Neuronal stem cell (in vitro differentiated cells): ENCODE measurements at regions not wholly inside any gene's neighbourhood (a gene's known extent, or its start where the extent isn't known, plus 50 kb on each side); places are given as distances from the start of the nearest gene placed in this dataset.

Source experiments
- DNase-seq: peaks from one replicate; pipeline ENCODE4 v3.0.0-alpha.2; 2013; ENCODE audit warnings: low spot score
- H2AFZ ChIP-seq: one replicate; pipeline ENCODE4 v1.6.1; 2013; ENCODE audit warnings: mild to moderate bottlenecking, low read length, inconsistent platforms
- H2AK5ac ChIP-seq: 2 replicates; pipeline ENCODE4 v1.6.1; 2013; ENCODE audit warnings: low read depth, mild to moderate bottlenecking, inconsistent platforms, low read length, moderate library complexity, mixed read lengths
- H2BK120ac ChIP-seq: 2 replicates; pipeline ENCODE4 v1.6.1; 2013; ENCODE audit warnings: low read depth, mild to moderate bottlenecking, inconsistent platforms, low read length, moderate library complexity, mixed read lengths
- H2BK12ac ChIP-seq: one replicate; pipeline ENCODE4 v1.6.1; 2013; ENCODE audit warnings: low read length, inconsistent platforms
- H2BK15ac ChIP-seq: 2 replicates; pipeline ENCODE4 v1.6.1; 2013; ENCODE audit warnings: mild to moderate bottlenecking, low read length, inconsistent platforms, mixed read lengths
- H2BK5ac ChIP-seq: one replicate; pipeline ENCODE4 v1.6.1; 2013; ENCODE audit warnings: inconsistent platforms, mild to moderate bottlenecking, low read length, moderate library complexity
- H3K14ac ChIP-seq: one replicate; pipeline ENCODE4 v1.6.1; 2013; ENCODE audit warnings: low read length, inconsistent platforms
- H3K18ac ChIP-seq: 2 replicates; pipeline ENCODE4 v1.6.1; 2013; ENCODE audit warnings: low read length, inconsistent platforms
- H3K23ac ChIP-seq: 2 replicates; pipeline ENCODE4 v1.6.1; 2013; ENCODE audit warnings: low read depth, mild to moderate bottlenecking, mixed read lengths, low read length, inconsistent platforms; ENCODE audit not compliant: poor library complexity
- H3K27ac ChIP-seq: replicated peaks from 3 replicates; pipeline ENCODE4 v1.5.1; 2013; ENCODE audit warnings: low read length, inconsistent platforms
- H3K27me3 ChIP-seq, 3 experiments: 2 replicates each; pipeline ENCODE4 v1.6.1; 2013; ENCODE audit warnings: low read length in 3 of 3, mild to moderate bottlenecking in 2 of 3, inconsistent platforms in 1 of 3, low read depth in 1 of 3, mixed read lengths in 1 of 3, moderate library complexity in 1 of 3; ENCODE audit not compliant: control insufficient read depth in 3 of 3, insufficient read depth in 3 of 3
- H3K36me3 ChIP-seq, 2 donors: replicated peaks in 1 of 2; 2 replicates each; pipeline ENCODE4 v1.6.1; 2013; ENCODE audit warnings: low read length in 2 of 2; ENCODE audit not compliant: control insufficient read depth in 2 of 2, insufficient read depth in 2 of 2
- H3K4ac ChIP-seq: 2 replicates; pipeline ENCODE4 v1.6.1; 2013; ENCODE audit warnings: inconsistent platforms, mild to moderate bottlenecking, low read length, moderate library complexity
- H3K4me1 ChIP-seq, 2 donors: 1 replicate in 1 of 2; 2 replicates in 1 of 2; pipeline ENCODE4 v1.6.1; 2013; ENCODE audit warnings: low read length in 2 of 2, low read depth in 1 of 2; ENCODE audit not compliant: control insufficient read depth in 2 of 2, insufficient read depth in 1 of 2
- H3K4me2 ChIP-seq: one replicate; pipeline ENCODE4 v1.6.1; 2013; ENCODE audit warnings: mild to moderate bottlenecking, low read length, inconsistent platforms; ENCODE audit not compliant: insufficient read depth, poor library complexity, severe bottlenecking
- H3K4me3 ChIP-seq, 2 donors: 2 replicates each; pipeline ENCODE4 v1.5.1; 2013; ENCODE audit warnings: low read length in 2 of 2, mild to moderate bottlenecking in 2 of 2, inconsistent platforms in 1 of 2, moderate library complexity in 1 of 2
- H3K79me1 ChIP-seq: one replicate; pipeline ENCODE4 v1.6.1; 2013; ENCODE audit warnings: low read depth, mild to moderate bottlenecking, inconsistent platforms, low read length, moderate library complexity
- H3K9ac ChIP-seq: one replicate; pipeline ENCODE4 v1.6.1; 2013; ENCODE audit warnings: mild to moderate bottlenecking, low read depth, low read length, inconsistent platforms; ENCODE audit not compliant: poor library complexity
- H3K9me3 ChIP-seq, 2 donors: replicated peaks in 1 of 2; 2 replicates each; pipeline versions ENCODE3 to v1.6.1; 2013; ENCODE audit warnings: low read length in 2 of 2, mild to moderate bottlenecking in 2 of 2, inconsistent platforms in 1 of 2, low read depth in 1 of 2, mixed read lengths in 1 of 2, moderate library complexity in 1 of 2; ENCODE audit not compliant: control insufficient read depth in 2 of 2, insufficient read depth in 1 of 2
- H4K8ac ChIP-seq: one replicate; pipeline ENCODE4 v1.6.1; 2013; ENCODE audit warnings: low read depth, mild to moderate bottlenecking, inconsistent platforms, low read length, moderate library complexity
- H4K91ac ChIP-seq: one replicate; pipeline ENCODE4 v1.6.1; 2013; ENCODE audit warnings: low read length, low read depth, mild to moderate bottlenecking, inconsistent platforms; ENCODE audit not compliant: poor library complexity
- WGBS, 2 donors: extraction: QIAGEN DNeasy Blood & Tissue Kit; methylation state at CpG; one replicate each; pipeline ENCODE4 v1.1.7; 2013; ENCODE audit warnings: missing lambda C conversion rate in 2 of 2, mixed read lengths in 1 of 2; ENCODE audit not compliant: insufficient read length in 2 of 2, insufficient replicate concordance in 1 of 2; ENCODE audit errors: extremely low coverage in 2 of 2; 5-methylcytosine and 5-hydroxymethylcytosine counted together

GRCh38 chr1:30244801-30245200 is 478.6 kb downstream of the MATN1 start:
- Histone ChIP-seq H3K9me3 (no peaks in the 10 kb centered on the region), H3K18ac (no peak overlapping the region), H3K36me3 (no peaks in the 10 kb centered on the region), H3K27ac (no peak overlapping the region), H3K4me3 (no peak overlapping the region), H2BK120ac (no peak overlapping the region), H3K9ac (no peak overlapping the region), H3K4me1 (peaks cover 0 to 11% of the 10 kb centered on the region in 2 donors), H4K91ac (no peak overlapping the region), H2BK5ac (no peak overlapping the region), H3K27me3 (peaks cover 0 to 4% (median 4%) of the 10 kb centered on the region in 3 experiments), H2BK15ac (no peak overlapping the region), H2BK12ac (no peak overlapping the region), H3K4ac (no peak overlapping the region), H3K4me2 (no peak overlapping the region), H2AK5ac (no peak overlapping the region), H2AFZ (no peak overlapping the region), H3K79me1 (no peaks in the 10 kb centered on the region), H3K14ac (no peak overlapping the region), H4K8ac (no peak overlapping the region), H3K23ac (no peak overlapping the region)
- no CpG with 5 or more reads among the region's 9 CpGs for WGBS, 2 donors
- DNase-seq, result no peak

- no peak overlapping the region for H2AK5ac ChIP-seq
- no peak overlapping the region for H2BK12ac ChIP-seq
- no peak overlapping the region for H4K8ac ChIP-seq
- no peak for DNase-seq
- H3K9ac ChIP-seq, result no peak overlapping the region
- no peak overlapping the region for H2BK120ac ChIP-seq
- H3K27me3 ChIP-seq, result peaks cover 0 to 4% (median 4%) of the 10 kb centered on the region in 3 experiments
- peak overlapping the region; percentile 25 for H3K14ac ChIP-seq
- H3K23ac ChIP-seq, result no peak overlapping the region
- no CpG with 5 or more reads among the region's 5 CpGs for WGBS, 2 donors
- no peaks in the 10 kb centered on the region for H3K36me3 ChIP-seq
- no peak overlapping the region for H3K4ac ChIP-seq
- no peak overlapping the region for H2BK5ac ChIP-seq
- H3K4me3 ChIP-seq, result no peak overlapping the region
- no peak overlapping the region for H2BK15ac ChIP-seq
- no peak overlapping the region for H3K27ac ChIP-seq
- H4K91ac ChIP-seq, result no peak overlapping the region
- no peak overlapping the region for H2AFZ ChIP-seq
- H3K4me1 ChIP-seq, result peaks cover 0 to 8% of the 10 kb centered on the region in 2 donors
- H3K9me3 ChIP-seq, result no peaks in the 10 kb centered on the region
- H3K18ac ChIP-seq, result peak overlapping the region; percentile 49
- no peak overlapping the region for H3K4me2 ChIP-seq
- no peaks in the 10 kb centered on the region for H3K79me1 ChIP-seq
Observed at GRCh38 chr1:30242722-30243457, 480.5 kb downstream of the MATN1 start.

GRCh38 chr1:30242168-30242567 is 481.2 kb downstream of the MATN1 start:
- Histone ChIP-seq H4K91ac (no peak overlapping the region), H2BK12ac (no peak overlapping the region), H3K18ac (no peak overlapping the region), H3K9ac (no peak overlapping the region), H3K36me3 (no peaks in the 10 kb centered on the region), H3K4me2 (no peak overlapping the region), H2BK120ac (no peak overlapping the region), H4K8ac (no peak overlapping the region), H3K9me3 (no peaks in the 10 kb centered on the region), H2BK15ac (no peak overlapping the region), H3K4ac (no peak overlapping the region), H2BK5ac (no peak overlapping the region), H3K79me1 (no peaks in the 10 kb centered on the region), H3K4me3 (no peak overlapping the region), H2AK5ac (no peak overlapping the region), H3K14ac (no peak overlapping the region), H3K4me1 (peaks cover 0 to 8% of the 10 kb centered on the region in 2 donors), H3K27ac (no peak overlapping the region), H2AFZ (no peak overlapping the region), H3K23ac (no peak overlapping the region), H3K27me3 (peaks cover 0 to 4% (median 4%) of the 10 kb centered on the region in 3 experiments)
- no peak for DNase-seq
- no CpG with 5 or more reads among the region's 9 CpGs for WGBS, 2 donors

- H3K4ac ChIP-seq, result no peak overlapping the region
- H4K8ac ChIP-seq, result no peak overlapping the region
- peak overlapping the region; percentile 27 for H2BK5ac ChIP-seq
- H2BK120ac ChIP-seq, result no peak overlapping the region
- no peak overlapping the region for H3K23ac ChIP-seq
- H3K4me3 ChIP-seq, result peak overlapping the region in 1 of 2 donors; percentile 16
- H3K9ac ChIP-seq, result no peak overlapping the region
- no peaks in the 10 kb centered on the region for H3K9me3 ChIP-seq
- H4K91ac ChIP-seq, result no peak overlapping the region
- H2AFZ ChIP-seq, result no peak overlapping the region
- H3K27me3 ChIP-seq, result peaks cover 0 to 4% (median 0%) of the 10 kb centered on the region in 3 experiments
- H3K4me1 ChIP-seq, result peaks cover 0 to 6% of the 10 kb centered on the region in 2 donors
- no peak overlapping the region for H2BK15ac ChIP-seq
- H3K4me2 ChIP-seq, result no peak overlapping the region
- no peaks in the 10 kb centered on the region for H3K36me3 ChIP-seq
- H3K14ac ChIP-seq, result no peak overlapping the region
- no peak overlapping the region for H2BK12ac ChIP-seq
- H3K27ac ChIP-seq, result no peak overlapping the region
- H3K79me1 ChIP-seq, result no peaks in the 10 kb centered on the region
- no CpG with 5 or more reads among the region's 3 CpGs for WGBS, 2 donors
- no peak overlapping the region for H2AK5ac ChIP-seq
- H3K18ac ChIP-seq, result peak overlapping the region; percentile 74
- DNase-seq, result no peak
Observed at GRCh38 chr1:30241681-30242080, 481.7 kb downstream of the MATN1 start.
